NCI-H82 treated with DMSO at 0.1 percent for 48 hours (cell line): ENCODE measurements at regions not wholly inside any gene's neighbourhood (a gene's known extent, or its start where the extent isn't known, plus 50 kb on each side); places are given as distances from the start of the nearest gene placed in this dataset.
"Not testable (repeated sequence)": the region's sequence is repeated elsewhere in the genome, so short reads cannot be mapped to it uniquely, and the experiment has no call there.

Experiments
- DNase-seq: peaks from one replicate; lab custom pipeline; 2025; ENCODE audit not compliant: unreplicated experiment; lab: John Stamatoyannopoulos, UW

DNA sequence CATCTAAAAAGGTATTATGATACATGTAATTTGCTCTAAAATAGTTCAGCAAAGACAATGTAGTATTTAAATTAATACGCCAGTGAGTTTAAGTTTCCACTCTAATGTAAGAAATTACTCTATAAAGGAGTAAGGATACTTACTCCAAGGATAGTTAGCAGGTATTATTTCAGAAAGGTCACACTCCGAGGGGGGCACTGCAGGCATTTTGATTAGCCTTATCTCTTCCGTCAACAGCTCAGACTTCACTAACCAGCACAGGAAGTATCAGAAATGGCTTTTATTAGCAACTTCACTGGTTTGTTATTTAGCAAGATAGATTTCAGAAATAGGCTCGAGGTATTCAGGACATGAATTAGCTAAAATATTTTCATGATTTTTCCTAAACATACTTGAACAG lies 127.0 kb downstream of the COX18 start:
- no peak for DNase-seq

DNA sequence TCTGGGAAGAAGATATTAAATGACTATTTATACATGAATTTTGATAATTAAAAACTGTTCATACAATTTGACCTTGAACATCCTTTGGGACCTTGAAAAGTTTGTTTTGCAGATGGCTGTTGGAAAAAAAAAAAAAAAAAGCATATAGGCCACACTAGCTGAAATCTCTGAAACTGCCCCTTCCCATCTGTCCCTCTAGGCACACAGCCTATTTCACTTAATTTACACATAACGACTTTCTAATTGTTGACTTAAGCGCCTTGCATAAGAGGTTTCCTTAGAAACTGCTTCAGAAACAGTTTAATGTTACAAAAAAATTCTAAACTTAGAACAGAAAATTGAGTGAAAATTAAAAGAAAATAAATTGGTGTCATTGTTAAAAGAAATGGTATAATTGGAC lies 131.0 kb downstream of the COX18 start:
- DNase-seq, result no peak

DNA sequence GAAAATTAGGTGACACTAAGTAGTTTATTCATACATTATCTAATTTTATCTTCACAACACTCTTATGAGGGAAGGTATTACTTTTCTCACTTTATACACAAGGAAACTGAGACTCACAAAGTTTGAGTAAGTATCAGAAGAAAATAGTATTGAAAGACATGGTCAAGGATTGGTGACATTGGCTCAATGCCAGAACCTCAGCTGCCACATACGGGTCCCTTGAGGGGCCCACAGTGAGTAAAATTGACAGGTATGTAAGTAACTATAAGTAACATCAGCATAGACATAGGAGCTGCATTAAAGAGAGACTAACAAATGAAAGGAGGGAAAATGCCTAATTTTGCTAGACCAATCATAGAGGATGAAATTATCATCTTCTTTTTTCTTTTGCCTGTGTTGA lies 134.1 kb downstream of the COX18 start:
- no peak for DNase-seq

DNA sequence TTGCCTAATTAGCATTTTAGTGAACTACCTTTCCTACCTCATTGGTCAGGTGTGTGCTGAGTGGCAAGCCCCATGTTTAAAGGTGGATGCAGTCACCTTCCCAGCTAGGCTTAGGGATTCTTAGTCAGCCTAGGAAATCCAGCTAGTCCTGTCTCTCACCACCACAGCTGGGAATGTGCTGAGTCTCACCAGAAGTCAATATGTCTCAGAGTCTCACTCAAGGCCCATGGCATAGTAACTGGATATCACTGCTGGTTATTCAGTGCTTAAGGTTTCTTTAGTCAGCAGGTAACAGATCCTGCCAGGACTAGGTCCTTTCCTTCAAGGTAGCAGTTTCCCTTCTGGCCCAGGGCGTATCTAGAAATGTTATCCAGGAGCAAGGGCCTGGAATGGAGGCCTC lies 136.5 kb downstream of the COX18 start:
- no peak for DNase-seq

DNA sequence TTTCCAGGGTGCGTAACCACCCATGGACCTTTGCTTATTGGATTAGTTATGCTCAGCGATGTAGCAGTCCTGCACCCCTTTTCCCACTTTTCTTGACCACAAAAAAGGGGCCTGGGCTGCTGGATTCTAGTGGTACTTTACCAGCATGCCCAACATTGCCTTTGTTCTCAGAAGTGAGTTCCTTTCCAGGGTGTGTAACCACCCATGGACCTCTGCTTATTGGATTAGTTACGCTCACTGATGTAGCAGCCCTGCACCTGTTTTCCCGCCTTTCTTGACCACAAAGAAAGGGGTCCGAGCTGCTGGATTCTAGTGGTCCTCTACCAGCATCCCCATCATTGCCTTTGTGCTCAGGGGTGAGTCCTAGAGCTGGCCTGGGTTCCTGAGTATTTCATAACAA lies 138.2 kb downstream of the COX18 start:
- DNase-seq, result no peak

DNA sequence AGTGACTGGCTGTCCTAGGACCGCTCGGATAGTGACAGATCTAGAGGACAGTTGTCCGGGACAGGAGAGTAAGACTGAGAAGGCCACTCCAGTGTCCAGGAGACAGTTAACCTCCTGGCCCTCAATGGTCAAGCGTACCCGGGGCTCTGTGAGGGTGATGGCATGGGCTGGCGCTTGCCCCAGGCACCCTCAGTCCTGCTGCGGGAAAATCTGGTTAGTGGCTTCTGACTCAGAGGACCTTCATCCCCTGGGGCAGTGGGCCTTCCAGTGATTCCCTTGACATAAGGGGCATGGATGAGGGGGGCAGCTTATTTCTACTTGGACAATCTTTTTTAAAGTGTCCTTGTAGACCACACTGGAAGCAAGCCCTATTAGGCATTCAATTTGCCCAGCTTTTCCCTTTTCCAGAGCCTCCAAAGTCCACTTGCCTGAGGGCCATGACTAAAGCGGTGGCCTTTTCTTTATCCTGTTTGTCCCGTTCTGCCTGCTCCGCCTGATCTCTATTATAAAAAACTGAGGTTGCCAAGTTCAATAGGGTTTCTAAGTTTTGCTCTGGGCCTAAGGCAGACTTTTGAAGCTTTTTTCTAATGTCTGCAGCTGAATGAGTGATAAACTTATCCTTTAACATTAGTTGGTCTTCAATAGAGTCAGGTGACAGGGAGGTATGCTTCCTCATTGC lies 139.8 kb downstream of the COX18 start:
- DNase-seq, result not testable (repeated sequence)

DNA sequence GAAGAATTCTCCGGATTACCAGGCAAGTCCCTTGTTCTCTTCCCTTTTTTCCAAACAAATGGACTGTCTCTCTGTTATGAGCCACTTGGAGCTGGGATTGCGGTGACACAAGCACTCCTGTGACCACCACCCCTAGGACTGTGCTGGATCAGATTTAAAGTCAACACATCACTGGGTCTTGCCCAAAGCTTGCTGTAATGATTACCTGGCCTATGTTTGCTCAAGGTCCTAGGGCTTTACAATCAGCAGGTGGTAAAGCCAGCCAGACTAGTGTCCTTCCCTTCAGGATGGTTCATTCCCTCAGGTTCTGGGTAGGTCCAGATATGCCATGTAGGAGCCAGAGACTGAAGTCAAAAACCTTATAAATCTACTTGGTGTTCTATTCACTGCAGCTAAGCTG lies 144.7 kb downstream of the COX18 start:
- no peak for DNase-seq

DNA sequence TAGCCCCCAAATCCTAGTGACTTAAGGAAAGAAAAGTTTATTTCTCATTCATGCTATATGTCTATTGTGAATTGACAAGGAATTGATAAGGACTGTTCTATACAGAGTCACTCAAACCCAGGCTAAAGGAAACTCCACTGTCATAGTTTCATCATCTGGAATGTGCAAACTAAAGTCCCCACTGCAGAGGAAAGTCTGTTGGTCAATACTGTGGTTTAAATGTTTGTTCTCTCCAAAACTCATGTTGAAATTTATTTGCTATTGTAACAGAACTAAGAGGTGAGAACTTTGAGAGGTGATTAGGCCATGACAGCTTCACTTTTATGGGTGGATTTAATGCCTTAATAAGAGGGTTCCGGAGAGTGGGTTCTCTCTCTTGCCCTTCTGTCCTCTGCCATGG lies 149.6 kb downstream of the COX18 start:
- no peak for DNase-seq

DNA sequence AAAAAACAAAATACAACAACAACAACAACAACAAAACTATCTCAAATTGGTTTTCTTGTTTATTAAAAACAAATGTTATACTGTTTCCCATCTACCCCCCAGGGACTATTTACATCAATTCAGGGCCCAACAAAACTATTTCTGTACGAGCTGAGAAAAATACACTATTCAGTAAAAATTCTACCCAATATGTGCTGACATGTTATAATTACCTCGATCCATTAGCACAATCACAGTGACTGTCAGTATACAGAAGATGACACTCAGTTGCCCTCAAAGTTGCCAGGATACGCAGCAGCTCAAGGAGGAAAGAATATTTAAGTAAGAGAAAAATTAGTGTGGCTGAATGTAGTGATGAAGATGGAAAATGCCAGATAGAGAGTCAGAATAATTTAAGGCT lies 150.1 kb downstream of the COX18 start:
- DNase-seq, result no peak

DNA sequence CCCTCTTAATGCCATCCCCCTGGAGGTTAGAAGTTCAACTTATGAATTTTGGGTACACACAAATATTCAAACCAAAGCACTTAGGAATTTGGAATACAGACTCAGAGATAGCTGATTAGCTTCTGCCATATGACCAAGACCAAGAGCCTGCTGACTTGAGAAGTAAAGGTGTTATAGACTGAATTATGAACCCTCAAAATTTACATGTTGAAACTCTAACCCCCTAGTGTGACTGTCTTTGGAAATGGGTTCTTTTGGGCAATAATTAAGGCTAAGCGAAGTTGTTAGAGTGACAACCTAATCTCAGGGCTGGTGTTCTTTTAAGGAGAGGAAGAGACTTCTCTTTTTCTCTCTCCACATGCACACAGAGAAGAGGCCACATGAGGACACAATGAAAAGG lies 151.2 kb downstream of the COX18 start:
- no peak for DNase-seq

DNA sequence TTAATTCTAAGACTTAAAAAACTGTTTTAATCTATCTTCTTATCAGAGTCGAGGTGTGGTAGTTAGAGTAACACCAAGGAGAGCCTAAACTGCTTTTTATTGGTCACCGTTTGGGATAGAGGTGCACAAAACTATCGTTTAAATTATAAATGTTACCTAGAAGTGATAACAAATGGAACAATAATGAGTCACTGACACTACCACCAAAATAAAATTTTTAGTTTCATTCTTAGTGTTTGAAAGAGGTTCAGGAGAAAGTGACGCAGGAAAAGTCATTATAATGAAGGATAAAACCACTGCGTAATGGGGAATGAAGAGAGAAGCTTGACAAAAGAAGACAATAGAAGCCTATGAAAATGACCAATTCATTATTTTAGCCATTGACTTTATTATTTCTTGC lies 158.2 kb downstream of the COX18 start:
- no peak for DNase-seq

DNA sequence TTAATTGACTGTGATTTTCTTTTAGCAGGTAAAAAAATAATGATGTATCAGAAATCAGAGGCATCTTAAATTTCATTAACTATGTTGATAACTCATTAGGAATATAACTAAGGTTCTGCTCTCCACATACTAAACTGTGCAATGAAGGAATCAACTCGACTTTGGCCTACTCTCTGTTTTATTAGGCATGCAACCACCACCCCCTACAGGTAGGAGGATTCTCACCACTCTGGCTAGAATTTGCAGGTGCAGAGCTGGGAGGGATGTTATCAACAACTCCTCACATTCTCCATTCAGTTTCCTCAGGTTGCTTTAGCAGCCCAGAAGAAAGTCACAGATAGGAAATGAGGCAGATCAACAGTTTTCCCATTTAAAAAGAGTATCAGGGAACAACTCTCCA lies 160.1 kb downstream of the COX18 start:
- DNase-seq, result no peak

DNA sequence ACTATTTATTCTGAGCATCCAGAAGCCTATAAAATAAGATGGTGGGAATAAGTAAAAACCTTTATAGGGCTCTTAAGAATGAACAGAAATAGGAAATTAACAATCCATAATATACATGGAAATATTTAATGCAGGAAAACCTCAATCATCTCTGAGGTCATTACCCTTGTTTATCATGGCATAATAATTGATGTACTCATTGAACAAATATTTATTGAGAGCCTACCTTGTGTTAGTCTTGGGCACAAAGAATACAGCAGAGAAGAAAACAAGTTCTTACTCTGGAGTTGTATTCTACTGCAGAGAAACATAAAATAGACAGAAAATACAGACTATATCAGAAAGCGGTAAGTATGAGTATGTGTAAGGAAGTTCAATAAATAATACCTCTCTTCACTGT lies 167.2 kb downstream of the COX18 start:
- DNase-seq, result no peak

DNA sequence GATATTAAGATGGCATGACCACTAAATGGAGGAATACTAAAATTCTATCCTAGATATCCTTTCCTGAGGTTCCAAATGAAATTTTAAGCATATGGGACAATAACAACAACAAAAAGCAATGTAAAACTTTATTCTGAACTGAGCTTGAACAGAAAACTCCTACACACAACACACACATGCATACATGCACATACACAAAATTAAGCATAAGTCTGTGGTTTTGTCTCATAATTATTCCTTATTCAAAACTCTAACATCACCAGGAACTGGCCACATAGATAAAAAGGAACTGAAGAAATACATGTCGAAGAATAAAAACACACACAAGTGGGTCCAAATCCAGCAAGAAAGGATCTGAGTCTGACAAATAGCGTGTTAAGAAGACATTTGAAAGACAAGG lies 168.0 kb downstream of the COX18 start:
- DNase-seq, result no peak

DNA sequence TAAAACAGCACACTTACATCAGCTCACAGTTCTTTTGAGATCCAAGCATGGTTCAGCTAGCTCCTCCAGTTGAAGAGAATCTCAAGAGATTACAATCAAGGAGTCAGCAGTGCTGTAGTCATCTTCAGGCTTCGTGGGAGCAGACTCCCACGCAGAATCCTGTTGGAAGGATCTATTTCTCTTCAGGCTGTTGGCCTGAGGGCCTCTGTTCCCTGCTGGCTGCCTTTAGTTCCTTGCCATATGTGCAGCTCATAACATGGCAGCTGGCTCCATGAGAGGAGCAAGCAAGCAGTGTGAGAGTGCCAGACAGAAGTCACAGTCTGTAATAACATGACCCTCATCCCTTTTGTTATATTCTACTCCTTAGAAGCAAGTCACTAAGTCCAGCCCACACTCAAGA lies 168.6 kb downstream of the COX18 start:
- no peak for DNase-seq

DNA sequence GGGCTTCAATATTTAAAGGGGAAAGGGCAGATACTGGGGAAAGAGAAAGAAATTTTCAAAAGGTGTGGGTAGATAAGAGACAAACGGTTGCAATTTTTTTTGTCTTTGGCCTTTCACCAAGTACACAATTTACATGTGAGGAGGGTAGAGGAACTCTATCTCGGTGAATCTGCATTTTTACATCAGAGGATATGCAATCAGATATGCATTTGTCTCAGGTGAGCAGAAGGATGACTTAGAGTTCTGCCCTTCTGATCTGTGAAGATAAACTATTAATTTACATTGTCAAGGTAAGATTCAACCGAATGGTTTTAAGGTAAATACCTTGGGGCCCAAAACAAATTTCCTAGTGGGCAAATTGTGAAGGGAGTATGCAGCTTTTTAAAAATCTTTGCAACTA lies 169.9 kb downstream of the COX18 start:
- no peak for DNase-seq

DNA sequence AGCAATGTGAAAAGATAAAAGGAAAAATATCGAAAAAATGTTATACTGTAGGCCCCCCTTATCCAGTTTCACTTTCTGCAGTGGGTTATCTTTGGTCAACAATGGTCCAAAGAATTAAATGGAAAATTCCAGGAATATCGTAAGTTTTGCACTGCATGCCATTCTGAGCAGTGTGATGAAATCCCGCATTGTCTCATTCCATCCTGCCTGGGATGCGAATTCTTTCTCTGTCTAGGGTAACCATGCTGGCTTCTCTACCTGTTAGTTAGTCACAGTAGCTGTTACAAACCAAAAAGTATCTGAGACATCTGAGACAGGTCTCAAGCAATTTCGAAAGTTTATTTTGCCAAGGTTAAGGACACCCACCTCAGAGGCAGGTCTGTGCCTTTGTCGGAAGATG lies 170.3 kb downstream of the COX18 start:
- no peak for DNase-seq

DNA sequence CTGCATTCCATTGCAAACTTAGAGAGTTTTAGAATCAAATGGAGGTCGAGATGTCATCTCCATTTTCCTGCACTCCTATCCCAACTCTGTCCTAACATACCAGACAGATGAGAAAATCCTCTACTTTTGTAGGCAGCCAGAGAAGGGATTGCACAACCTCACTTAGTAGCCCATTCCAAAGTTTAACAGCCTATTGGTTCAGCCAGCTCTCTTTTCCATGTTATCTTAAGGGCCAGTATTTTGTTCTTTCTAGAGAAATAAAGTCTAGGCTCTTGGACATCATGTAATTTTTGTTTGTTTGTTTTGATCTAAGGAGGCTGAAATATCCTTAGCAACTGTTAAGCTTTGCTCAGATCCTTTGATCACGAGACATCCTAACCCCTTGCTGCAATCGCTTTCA lies 173.0 kb downstream of the COX18 start:
- DNase-seq, result no peak

DNA sequence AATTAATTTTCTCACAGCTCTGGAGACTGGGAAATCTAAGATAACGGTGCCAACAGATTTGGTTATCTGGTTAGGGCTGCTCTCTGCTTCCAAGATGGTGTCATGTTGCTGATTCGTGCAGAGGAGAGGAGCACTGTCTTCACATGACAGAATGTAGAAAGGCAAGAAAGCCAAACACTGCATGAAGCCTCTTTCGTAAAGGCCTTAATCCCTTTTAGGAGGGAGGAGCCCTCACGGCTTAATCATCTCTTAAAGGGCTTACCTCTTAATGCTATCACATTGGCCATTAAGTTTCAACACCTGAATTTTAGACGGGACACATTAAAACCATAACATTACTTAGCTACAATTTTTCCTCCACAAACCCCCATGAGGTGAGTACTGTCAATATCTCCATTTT lies 174.1 kb downstream of the COX18 start:
- DNase-seq, result peak; percentile 78

DNA sequence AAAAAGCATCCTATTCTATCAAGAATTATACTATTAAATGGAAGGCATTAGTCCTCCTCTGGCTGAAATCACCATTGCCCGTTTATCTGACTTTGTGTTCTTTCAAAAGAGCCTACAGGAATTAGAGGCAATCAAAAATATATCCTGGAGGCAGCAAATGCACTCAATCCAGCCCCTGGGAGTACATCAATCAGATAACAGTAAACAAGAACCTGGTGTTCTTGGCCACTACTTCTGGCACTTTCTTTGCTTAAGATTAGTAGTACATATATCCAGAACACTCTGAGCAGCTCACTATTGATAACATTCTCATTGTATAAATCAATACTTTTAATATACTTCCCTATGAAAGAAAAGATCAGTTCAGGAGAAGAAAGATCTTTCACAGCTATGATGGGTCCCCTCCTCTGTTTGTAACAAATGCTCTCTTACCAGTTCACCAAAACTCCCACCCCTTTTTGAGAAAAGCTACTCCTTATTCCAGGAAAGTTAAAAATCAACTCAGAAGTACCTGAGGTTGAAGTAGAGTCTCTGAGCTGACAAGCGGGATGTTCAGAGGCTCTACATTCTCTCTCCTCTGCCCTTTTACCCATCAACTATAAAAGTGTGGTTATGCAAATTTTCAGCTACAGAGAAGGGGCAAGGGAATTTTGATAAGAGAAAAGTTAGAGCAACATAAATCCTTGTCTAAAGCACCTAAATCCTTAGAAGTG lies 176.0 kb downstream of the COX18 start:
- DNase-seq, result no peak

DNA sequence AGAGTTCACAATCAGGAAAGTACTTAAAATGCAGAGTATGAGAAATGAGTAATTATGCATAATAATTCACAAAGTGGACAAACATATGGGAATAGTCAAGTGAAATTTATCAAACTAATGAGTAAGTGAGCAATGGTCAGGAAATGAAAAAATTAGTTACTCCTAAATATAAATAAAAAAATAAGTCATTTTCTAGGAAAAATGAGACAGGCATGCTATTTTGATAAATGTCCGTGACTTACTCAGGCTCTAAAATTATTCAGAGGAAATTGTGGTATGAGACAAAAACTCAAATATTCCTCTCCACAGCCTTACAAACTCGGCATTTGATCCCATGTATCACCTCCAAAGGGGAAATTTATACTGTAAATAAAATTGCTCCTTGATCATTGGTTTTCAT lies 181.2 kb downstream of the COX18 start:
- no peak for DNase-seq

DNA sequence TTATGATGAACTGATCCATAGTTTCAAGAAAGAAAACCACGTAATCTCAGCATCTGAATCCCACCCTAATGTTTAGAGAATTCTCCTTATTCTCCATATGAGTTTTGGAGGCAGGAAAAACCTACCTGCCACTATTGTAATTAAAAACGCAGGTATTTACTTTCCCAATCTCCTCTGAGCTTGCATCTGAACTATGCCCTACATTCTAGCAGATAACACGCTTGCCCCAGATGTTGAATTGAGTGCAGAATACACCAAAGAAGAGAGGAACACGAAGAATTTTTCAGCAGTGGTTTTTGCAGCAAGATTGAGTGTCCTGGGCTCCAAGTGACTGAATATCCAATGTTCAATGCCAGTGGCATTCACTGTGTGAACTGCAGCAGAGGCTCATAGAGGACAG lies 182.4 kb downstream of the COX18 start:
- no peak for DNase-seq

DNA sequence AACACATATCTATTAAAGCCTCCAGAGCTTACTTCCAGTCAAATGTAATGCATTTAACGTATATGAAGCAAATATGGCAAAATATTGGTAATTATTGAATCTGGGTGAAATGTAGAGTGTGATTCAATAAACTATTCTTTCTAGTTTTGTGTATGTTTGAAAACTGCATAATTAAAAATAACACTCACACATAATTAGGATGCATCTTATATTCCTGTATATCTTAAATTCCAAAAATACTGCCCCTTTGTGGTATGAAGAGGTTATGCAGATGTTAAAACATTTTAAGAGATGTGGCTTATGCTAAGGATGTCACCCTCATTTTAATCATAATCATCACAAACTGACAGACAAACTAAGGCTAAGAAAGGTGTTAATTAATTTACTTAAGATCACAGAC lies 182.9 kb downstream of the COX18 start:
- no peak for DNase-seq
